NK-92 treated with Interleukin-12 subunit alpha and Interleukin-12 subunit beta, amount 100 ng/mL, for 24 hours (cell line): ENCODE measurements at regions not wholly inside any gene's neighbourhood (a gene's known extent, or its start where the extent isn't known, plus 50 kb on each side); places are given as distances from the start of the nearest gene placed in this dataset.

ENCODE experiments used
- DNase-seq: peaks from one replicate; lab custom pipeline; 2025; lab: John Stamatoyannopoulos, UW

GRCh38 chr2:196316050-196316430 lies 144.7 kb upstream of the STK17B start:
- DNase-seq = no peak

- no peak for DNase-seq
Observed at GRCh38 chr2:196318517-196319377, 147.4 kb upstream of the STK17B start.

- DNase-seq = no peak
Observed at GRCh38 chr2:196322973-196323810, 151.8 kb upstream of the STK17B start.

- DNase-seq = no peak
Observed at GRCh38 chr2:196324211-196324610, 152.8 kb upstream of the STK17B start.

GRCh38 chr2:196328088-196328680 lies 156.8 kb upstream of the STK17B start:
- DNase-seq = no peak

- no peak for DNase-seq
Observed at GRCh38 chr2:196329959-196330358, 158.6 kb upstream of the STK17B start.

GRCh38 chr2:196330645-196331044 lies 159.3 kb upstream of the STK17B start:
- DNase-seq = no peak

- no peak for DNase-seq
Observed at GRCh38 chr2:196331143-196331542, 159.8 kb upstream of the STK17B start.

GRCh38 chr2:196331851-196332250 lies 160.5 kb upstream of the STK17B start:
- no peak for DNase-seq

GRCh38 chr2:196333397-196333796 lies 162.0 kb upstream of the STK17B start:
- no peak for DNase-seq

- DNase-seq = no peak
Observed at GRCh38 chr2:196334710-196335109, 163.3 kb upstream of the STK17B start.

- no peak for DNase-seq
Observed at GRCh38 chr2:196335221-196335634, 163.8 kb upstream of the STK17B start.

GRCh38 chr2:196336207-196336606 lies 164.8 kb upstream of the STK17B start:
- DNase-seq = no peak

- no peak for DNase-seq
Observed at GRCh38 chr2:196336715-196337114, 165.3 kb upstream of the STK17B start.

- no peak for DNase-seq
Observed at GRCh38 chr2:196337208-196337953, 166.0 kb upstream of the STK17B start.

GRCh38 chr2:196338440-196338839 lies 167.1 kb upstream of the STK17B start:
- no peak for DNase-seq

GRCh38 chr2:196341277-196341841 lies 170.0 kb upstream of the STK17B start:
- DNase-seq = no peak

GRCh38 chr2:196344397-196344796 lies 173.0 kb upstream of the STK17B start:
- no peak for DNase-seq

- DNase-seq = no peak
Observed at GRCh38 chr2:196353717-196354116, 182.3 kb upstream of the STK17B start.

- DNase-seq = no peak
Observed at GRCh38 chr2:196354186-196354585, 182.8 kb upstream of the STK17B start.

GRCh38 chr2:196356332-196356731 lies 185.0 kb upstream of the STK17B start:
- no peak for DNase-seq

- no peak for DNase-seq
Observed at GRCh38 chr2:196360650-196361049, 189.3 kb upstream of the STK17B start.
